CD4-positive, alpha-beta T cell treated with Interleukin-6 for 4 hours (primary cell): ENCODE measurements at regions not wholly inside any gene's neighbourhood (a gene's known extent, or its start where the extent isn't known, plus 50 kb on each side); places are given as distances from the start of the nearest gene placed in this dataset.

ENCODE experiments used
- DNase-seq: peaks from one replicate; pipeline ENCODE4 v3.0.0-alpha.2; 2020; ENCODE audit warnings: mixed read lengths

- no peak for DNase-seq
Observed at GRCh38 chr13:50697746-50698539, 145.5 kb downstream of the DLEU7 start.

DNA sequence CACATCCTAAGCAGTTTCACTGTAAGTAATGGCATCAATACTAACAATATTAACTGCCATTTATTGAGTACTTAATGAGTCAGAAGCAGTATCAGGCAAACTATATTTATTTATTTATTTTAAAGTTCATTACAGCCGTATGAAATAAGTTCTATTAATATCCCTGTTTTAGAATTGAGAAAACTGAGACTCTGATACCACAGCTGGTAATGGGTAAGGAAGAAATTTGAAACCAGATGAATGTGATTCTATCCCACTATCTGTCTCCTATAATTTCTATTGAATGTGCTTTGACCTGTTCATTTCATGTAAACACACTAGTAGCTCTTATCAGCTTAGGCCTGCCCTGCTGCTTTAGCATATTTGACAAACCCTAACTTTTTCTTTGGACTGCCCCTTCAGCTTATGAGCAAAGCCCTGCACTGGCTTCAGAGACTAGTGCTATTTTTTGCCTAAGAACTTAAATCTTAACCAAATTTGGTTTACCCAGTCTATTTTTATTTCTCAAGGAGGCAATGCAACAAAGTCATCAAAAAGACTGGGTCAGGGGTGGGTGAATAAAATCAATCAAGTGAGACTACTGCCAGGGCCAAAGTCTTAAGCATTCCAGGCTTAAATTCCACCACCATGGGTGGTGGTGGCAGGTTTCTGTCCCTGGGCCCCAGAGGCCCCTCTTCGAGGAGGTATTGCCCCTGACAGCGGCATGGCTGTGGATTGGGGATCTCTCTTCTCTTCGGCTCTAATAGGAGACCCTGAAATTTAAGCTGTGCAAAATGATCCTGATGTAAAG, 143.4 kb downstream of the DLEU7 start:
- no peak for DNase-seq

- DNase-seq: no peak
Observed at GRCh38 chr13:50700664-50701305, 142.7 kb downstream of the DLEU7 start.

- no peak for DNase-seq
Observed at GRCh38 chr13:50701469-50701868, 142.0 kb downstream of the DLEU7 start.

DNA sequence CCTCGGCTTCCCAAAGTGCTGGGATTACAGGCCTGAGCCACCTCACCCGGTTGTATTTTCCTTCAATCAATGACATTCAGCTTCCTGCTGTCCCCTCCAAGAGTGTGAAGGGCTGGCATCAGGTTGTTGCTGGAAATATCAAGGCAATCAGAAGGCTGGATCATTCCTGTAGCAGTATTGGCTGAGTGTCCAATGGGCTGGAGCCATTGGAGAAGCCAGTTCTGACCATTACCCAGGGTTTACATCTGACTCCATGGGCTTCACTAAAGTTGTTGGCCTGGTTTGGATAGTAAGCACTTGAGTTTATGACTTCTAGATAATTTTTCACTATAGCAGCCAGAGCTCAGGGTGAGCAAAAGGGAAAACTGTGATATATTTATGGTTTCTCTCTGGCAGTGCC, 137.0 kb downstream of the DLEU7 start:
- DNase-seq: no peak

- DNase-seq: no peak
Observed at GRCh38 chr13:50707628-50708027, 135.9 kb downstream of the DLEU7 start.

GRCh38 chr13:50708461-50708860, 135.0 kb downstream of the DLEU7 start:
- no peak for DNase-seq

GRCh38 chr13:50709058-50709457, 134.4 kb downstream of the DLEU7 start:
- no peak for DNase-seq

DNA sequence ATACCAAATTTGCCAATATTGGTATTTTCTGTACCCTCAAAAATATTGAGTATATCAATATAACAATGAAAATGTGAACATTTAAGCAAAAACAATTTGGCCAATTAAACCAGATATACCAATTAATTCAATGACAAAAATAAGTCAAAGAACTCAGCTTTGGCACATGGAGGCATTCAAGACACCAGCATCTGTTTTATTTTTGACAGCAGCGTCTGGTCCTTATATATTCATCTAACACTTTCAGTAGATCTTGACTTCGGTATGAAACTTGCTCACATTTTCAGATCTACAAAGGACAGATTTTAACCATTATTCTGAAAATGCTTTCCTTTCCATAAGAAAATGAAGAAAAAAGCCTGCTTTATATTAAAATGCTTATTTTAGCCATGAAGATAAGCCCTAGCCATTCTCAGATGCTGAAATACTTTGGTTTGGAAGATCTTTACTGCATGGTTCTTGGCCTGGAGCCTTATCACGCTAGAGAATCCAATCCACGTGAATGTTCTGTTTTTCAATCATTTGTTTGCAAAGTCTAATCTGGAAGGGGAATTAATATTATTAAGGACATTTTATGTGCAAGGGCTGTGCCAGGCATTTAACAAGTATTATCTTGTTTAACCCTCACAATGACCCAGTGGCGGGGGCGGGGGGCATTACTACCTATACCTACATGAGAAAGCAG, 132.2 kb downstream of the DLEU7 start:
- no peak for DNase-seq

GRCh38 chr13:50711996-50712395, 131.5 kb downstream of the DLEU7 start:
- DNase-seq: no peak

DNA sequence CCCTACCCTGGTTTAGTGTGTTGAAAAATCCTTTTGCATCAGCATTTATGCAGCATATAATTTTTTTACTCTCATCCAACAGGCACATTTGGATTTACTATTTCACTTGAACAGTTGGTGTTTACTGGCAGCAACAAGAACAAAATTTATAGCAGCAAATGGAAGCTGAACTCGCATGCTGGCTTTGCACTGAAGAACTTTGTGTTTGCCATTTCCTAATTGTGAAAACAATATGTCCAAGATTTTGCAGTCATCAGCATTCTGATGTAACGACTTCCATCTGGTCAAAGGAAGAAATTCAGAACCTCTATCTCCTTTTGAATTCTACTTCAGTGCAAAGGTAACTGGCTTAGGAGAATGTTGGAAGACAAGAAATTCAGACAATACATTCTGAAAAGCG, 131.0 kb downstream of the DLEU7 start:
- no peak for DNase-seq

GRCh38 chr13:50712881-50713280, 130.6 kb downstream of the DLEU7 start:
- no peak for DNase-seq

- DNase-seq: no peak
Observed at GRCh38 chr13:50713523-50714248, 129.8 kb downstream of the DLEU7 start.

- no peak for DNase-seq
Observed at GRCh38 chr13:50714891-50715290, 128.6 kb downstream of the DLEU7 start.

GRCh38 chr13:50715402-50716146, 127.9 kb downstream of the DLEU7 start:
- DNase-seq: no peak

GRCh38 chr13:50720861-50721671, 122.4 kb downstream of the DLEU7 start:
- DNase-seq: no peak

DNA sequence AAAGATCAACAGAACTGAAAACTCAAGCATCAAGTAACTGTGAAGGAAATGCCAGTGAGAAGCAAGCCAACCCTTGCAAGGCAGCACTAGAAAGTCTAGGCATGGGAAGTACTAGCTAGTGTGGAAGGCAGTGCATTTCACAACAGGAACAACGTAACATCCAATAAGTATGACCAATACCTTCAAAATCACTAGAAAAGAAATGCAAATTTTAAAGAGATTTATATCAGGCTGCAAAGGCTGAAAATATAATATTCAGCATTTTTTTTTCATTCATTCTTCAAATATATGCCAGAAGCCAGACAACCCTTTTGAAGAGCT, 121.9 kb downstream of the DLEU7 start:
- no peak for DNase-seq

- DNase-seq: no peak
Observed at GRCh38 chr13:50722440-50723125, 120.9 kb downstream of the DLEU7 start.

GRCh38 chr13:50724438-50724837, 119.1 kb downstream of the DLEU7 start:
- DNase-seq: no peak

DNA sequence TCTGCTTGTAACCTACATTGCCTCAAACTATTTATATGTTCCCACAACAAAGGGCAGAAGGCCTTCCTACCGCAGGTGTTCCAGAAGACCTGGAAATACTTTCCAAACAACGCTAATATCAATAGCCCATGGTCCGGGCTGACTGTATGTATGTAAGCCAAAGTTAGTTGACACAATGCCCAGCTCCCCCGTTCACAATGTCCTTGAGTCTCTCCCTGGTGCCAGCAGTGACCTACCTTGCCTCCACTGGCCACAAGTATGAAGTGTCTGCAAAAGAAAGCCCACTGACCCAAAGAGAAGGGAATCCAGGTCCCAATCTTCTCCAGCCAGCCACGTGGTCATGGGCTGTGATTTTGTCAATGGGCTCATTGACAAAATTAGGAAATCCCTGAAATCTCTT, 118.6 kb downstream of the DLEU7 start:
- DNase-seq: no peak
